Body of pancreas (tissue), 4 donors: ENCODE measurements at regions not wholly inside any gene's neighbourhood (a gene's known extent, or its start where the extent isn't known, plus 50 kb on each side); places are given as distances from the start of the nearest gene placed in this dataset.

Experiments used
- ATAC-seq: fragments of 150-250 bp; one replicate; pipeline ENCODE4 v1.9.1; 2016
- DNase-seq, 4 donors: peaks; one replicate each; pipeline ENCODE4 v3.0.0-alpha.2; 2019
- H3K27ac ChIP-seq, 4 donors: fragments of 200-600 bp; sonication (generic); 1 replicate in 3 of 4; 2 replicates in 1 of 4; pipeline versions ENCODE4 v1.5.1 to v1.6.1; 2016 to 2019; ENCODE audit warnings: mild to moderate bottlenecking in 1 of 4, mixed read lengths in 1 of 4, moderate library complexity in 1 of 4
- H3K27me3 ChIP-seq, 2 donors: fragments of 200-600 bp; sonication (generic); one replicate each; pipeline ENCODE4 v1.6.0; 2016; ENCODE audit warnings: mild to moderate bottlenecking in 1 of 2
- H3K36me3 ChIP-seq, 2 donors: fragments of 200-600 bp; sonication (generic); replicated peaks in 1 of 2; 2 replicates each; pipeline ENCODE4 v1.5.1; 2016; ENCODE audit warnings: low read depth in 2 of 2; ENCODE audit not compliant: insufficient read depth in 1 of 2
- H3K4me1 ChIP-seq: fragments of 200-600 bp; sonication (generic); one replicate; pipeline ENCODE4 v1.6.0; 2016
- H3K4me3 ChIP-seq, 2 donors: fragments of 200-600 bp; sonication (generic); 1 replicate in 1 of 2; 2 replicates in 1 of 2; pipeline ENCODE4 v1.5.1; 2016 to 2019
- H3K9me3 ChIP-seq, 3 donors: fragments of 200-600 bp; sonication (generic); 1 replicate in 2 of 3; 2 replicates in 1 of 3; pipeline ENCODE4 v1.5.1; 2016
- POLR2A ChIP-seq, 3 donors: fragments of 450-650 bp; IDR thresholded peaks; one replicate each; pipeline ENCODE4 v1.6.1; 2016; ENCODE audit warnings: antibody characterized with exemption in 3 of 3, mild to moderate bottlenecking in 2 of 3
- WGBS, 2 donors: methylation state at CpG; one replicate each; pipeline ENCODE4 v1.1.5; 2017; 5-methylcytosine and 5-hydroxymethylcytosine counted together
- intact Hi-C: fragments of 100-400 bp; cut with DNase I; formaldehyde crosslinking; loops from one replicate; pipeline ENCODE4 v1.15.1; 2023
- TF ChIP-seq, protein P1 (sequence below), 7 experiments: fragments of 450-650 bp in 4 of 7; fragments of 200-600 bp in 3 of 7; sonication (generic) in 3 of 7; IDR thresholded peaks; one replicate each; pipeline ENCODE4 v1.5.1; 2016 to 2019; ENCODE audit warnings: antibody characterized with exemption in 7 of 7

DNA sequence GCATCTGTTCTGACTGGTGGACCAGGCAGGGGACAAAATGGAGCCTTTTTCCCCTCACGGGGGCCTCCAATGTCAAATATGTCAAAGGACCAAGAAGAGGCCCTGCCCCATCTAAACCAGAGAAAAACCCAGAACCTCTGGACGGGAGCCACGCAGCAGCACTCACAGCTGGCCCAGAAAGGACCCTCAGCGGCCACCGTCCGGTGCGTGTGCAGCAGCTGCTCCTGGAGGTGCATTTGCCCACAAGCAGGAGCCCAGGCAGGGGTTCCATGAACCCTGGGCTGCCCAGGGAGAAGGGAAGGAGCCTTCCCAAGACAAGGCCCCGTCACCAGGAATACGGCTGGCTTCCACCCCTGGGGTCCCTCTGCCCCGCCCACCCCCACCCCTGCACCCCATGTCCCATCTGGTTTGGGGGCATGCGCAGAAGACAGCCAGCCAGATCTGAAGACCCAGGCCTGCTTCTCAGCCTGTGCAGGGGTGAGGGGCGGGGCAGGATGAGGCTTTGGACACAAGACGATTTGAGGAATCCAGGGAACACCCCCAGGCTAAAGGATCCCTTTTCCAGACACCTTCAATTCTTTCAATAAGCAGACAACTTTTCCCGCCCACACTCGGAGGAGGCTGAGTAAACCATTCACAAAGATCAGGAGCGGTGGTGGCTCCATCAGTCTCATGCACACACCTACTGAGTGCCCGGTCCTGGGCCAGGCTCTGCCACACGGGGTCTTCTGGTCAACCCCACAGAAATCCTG lies 423.1 kb downstream of the SHANK2 start:
- Histone ChIP-seq H3K4me3 (no peak overlapping the region), H3K36me3 (no peaks in the 10 kb centered on the region), H3K27me3 (no peaks in the 10 kb centered on the region), H3K27ac (no peak overlapping the region), H3K9me3 (no peaks in the 10 kb centered on the region), H3K4me1 (peaks cover 6% of the 10 kb centered on the region)
- no peak for TF ChIP-seq POLR2A (IDR thresholded peaks at IDR 0.05)
- TF ChIP-seq, protein P1, sequence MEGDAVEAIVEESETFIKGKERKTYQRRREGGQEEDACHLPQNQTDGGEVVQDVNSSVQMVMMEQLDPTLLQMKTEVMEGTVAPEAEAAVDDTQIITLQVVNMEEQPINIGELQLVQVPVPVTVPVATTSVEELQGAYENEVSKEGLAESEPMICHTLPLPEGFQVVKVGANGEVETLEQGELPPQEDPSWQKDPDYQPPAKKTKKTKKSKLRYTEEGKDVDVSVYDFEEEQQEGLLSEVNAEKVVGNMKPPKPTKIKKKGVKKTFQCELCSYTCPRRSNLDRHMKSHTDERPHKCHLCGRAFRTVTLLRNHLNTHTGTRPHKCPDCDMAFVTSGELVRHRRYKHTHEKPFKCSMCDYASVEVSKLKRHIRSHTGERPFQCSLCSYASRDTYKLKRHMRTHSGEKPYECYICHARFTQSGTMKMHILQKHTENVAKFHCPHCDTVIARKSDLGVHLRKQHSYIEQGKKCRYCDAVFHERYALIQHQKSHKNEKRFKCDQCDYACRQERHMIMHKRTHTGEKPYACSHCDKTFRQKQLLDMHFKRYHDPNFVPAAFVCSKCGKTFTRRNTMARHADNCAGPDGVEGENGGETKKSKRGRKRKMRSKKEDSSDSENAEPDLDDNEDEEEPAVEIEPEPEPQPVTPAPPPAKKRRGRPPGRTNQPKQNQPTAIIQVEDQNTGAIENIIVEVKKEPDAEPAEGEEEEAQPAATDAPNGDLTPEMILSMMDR (IDR thresholded peaks at IDR 0.05) = no peak
- DNase-seq = no peak
- ATAC-seq = no peak
- 90% methylated on average over 12 to 18 of the region's 18 CpGs for WGBS, 2 donors
- intact Hi-C loops = no loop called here

DNA sequence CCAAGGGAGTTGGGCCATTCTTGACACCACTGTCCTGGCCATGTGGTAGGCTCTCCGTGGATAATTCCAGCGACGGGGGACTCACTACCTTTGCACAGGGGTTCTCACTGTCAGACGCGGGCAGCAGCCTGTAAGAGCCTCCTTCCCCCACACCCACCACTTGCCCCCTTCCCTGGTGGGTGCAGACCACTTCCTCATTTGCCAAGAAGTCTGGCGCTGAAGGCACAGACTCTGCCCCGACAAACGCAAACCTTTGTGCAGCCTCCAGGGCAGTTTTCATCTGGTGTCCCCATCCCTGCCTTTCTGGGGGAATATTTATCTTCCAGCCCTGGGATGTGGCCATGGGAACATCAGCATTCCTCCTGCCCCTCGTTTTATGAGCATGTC lies 422.5 kb downstream of the SHANK2 start:
- Histone ChIP-seq H3K36me3 (no peaks in the 10 kb centered on the region), H3K4me3 (no peak overlapping the region), H3K9me3 (no peaks in the 10 kb centered on the region), H3K27me3 (no peaks in the 10 kb centered on the region), H3K4me1 (peaks cover 6% of the 10 kb centered on the region), H3K27ac (no peak overlapping the region)
- DNase-seq (no peak), ATAC-seq (no peak)
- TF ChIP-seq POLR2A (IDR thresholded peaks at IDR 0.05) = no peak
- TF ChIP-seq, protein P1 (IDR thresholded peaks at IDR 0.05) = no peak
- 29 to 79% methylated on average over 1 to 9 of the region's 9 CpGs for WGBS, 2 donors
- intact Hi-C loops = no loop called here

DNA sequence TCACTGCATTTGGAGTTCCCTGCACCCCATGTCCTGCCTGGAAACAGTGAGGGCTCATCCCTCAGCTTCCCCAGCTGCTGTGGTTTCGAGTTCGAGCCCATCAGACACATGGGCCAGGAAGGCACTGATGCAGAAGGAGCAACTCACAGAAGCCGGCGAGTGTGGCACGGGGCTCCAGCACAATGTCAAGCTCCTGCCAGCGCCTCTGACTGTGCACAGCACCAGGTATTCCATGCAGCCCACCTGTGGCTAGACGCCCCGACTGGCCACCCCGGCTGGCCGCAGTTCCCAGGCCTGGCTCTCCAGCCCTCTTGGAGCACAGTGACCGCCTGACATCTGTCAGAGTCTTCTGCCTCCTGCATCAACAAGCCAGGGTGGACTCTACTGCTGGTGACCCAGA lies 419.4 kb downstream of the SHANK2 start:
- no peaks in the 10 kb centered on the region for H3K27me3 ChIP-seq
- TF ChIP-seq, protein P1 (IDR thresholded peaks at IDR 0.05) = no peak
- no peak for TF ChIP-seq POLR2A (IDR thresholded peaks at IDR 0.05)
- H3K9me3 ChIP-seq = no peaks in the 10 kb centered on the region
- H3K4me1 ChIP-seq = no peaks in the 10 kb centered on the region
- DNase-seq = no peak
- WGBS, 2 donors = 80% methylated on average over 11 of the region's 11 CpGs; no CpG with 5 or more reads in 1 of the 2 donors
- intact Hi-C loops = no loop called here
- no peaks in the 10 kb centered on the region for H3K36me3 ChIP-seq
- ATAC-seq = no peak
- no peak overlapping the region for H3K27ac ChIP-seq
- no peak overlapping the region for H3K4me3 ChIP-seq

DNA sequence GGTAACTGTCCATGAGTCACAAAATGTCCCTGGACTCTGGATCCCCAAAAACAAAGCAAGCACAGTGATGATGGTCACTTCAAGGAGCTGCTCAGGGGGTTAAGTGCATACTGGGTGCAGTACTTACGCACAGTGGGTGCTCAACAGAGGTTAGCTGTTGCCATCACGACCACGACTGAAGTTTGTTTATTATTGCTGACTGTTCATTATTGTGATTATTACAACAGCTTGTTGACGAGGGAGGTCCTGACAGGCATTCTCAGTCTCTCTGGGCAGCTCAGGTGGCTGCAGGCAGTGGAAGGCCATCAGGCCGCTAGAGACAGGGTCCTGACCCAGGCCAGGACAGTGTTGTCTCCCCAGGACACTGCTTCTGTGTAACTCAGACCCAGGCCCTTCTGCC lies 418.8 kb downstream of the SHANK2 start:
- 66 to 73% methylated on average over 5 of the region's 5 CpGs for WGBS, 2 donors
- intact Hi-C loops = no loop called here
- no peaks in the 10 kb centered on the region for H3K9me3 ChIP-seq
- no peak for DNase-seq
- H3K36me3 ChIP-seq = no peaks in the 10 kb centered on the region
- H3K27me3 ChIP-seq = no peaks in the 10 kb centered on the region
- H3K4me1 ChIP-seq = no peaks in the 10 kb centered on the region
- TF ChIP-seq POLR2A (IDR thresholded peaks at IDR 0.05) = no peak
- TF ChIP-seq, protein P1 (IDR thresholded peaks at IDR 0.05) = no peak
- ATAC-seq = no peak
- no peak overlapping the region for H3K4me3 ChIP-seq
- H3K27ac ChIP-seq = no peak overlapping the region
